H1 (cell line): ENCODE measurements at regions not wholly inside any gene's neighbourhood (a gene's known extent, or its start where the extent isn't known, plus 50 kb on each side); places are given as distances from the start of the nearest gene placed in this dataset.

Experiments
- ATF2 ChIP-seq: IDR thresholded peaks from 2 replicates; pipeline ENCODE4 v1.6.1; 2012; ENCODE audit warnings: low read length, inconsistent platforms
- CHD7 ChIP-seq: fragments of 300-600 bp; sonication (generic); IDR thresholded peaks from 2 replicates; pipeline ENCODE4 v1.7.1; 2012; ENCODE audit warnings: low read length, moderate library complexity, mild to moderate bottlenecking, inconsistent platforms; ENCODE audit not compliant: insufficient replicate concordance
- EGR1 ChIP-seq: IDR thresholded peaks from 2 replicates; pipeline ENCODE4 v1.6.1; 2011; ENCODE audit warnings: low read depth, low read length, borderline replicate concordance
- EZH2 ChIP-seq: fragments of 200-600 bp; sonication (generic); IDR thresholded peaks from 2 replicates; pipeline ENCODE4 v1.7.1; 2012; ENCODE audit warnings: low read depth, mild to moderate bottlenecking, moderate library complexity, low read length, inconsistent platforms; ENCODE audit not compliant: severe bottlenecking
- GTF2F1 ChIP-seq: IDR thresholded peaks from 2 replicates; pipeline ENCODE4 v1.6.1; 2012; ENCODE audit warnings: low read depth, low read length, improper control_type of control experiment, borderline replicate concordance
- RAD21 ChIP-seq, 2 experiments: IDR thresholded peaks in 1 of 2; conservative IDR thresholded peaks in 1 of 2; 2 replicates each; pipeline ENCODE4 v1.6.1; 2011; ENCODE audit warnings: low read depth in 2 of 2, low read length in 2 of 2, improper control_type of control experiment in 1 of 2, inconsistent platforms in 1 of 2, mild to moderate bottlenecking in 1 of 2, moderate library complexity in 1 of 2
- RXRA ChIP-seq: IDR thresholded peaks from 2 replicates; pipeline ENCODE4 v1.6.1; 2011; ENCODE audit warnings: low read depth, mild to moderate bottlenecking, low read length, moderate library complexity; ENCODE audit not compliant: insufficient read depth
- TEAD4 ChIP-seq: IDR thresholded peaks from 2 replicates; pipeline ENCODE4 v1.6.1; 2012; ENCODE audit warnings: low read depth, low read length, inconsistent platforms, mixed read lengths
- ZNF274 ChIP-seq: IDR thresholded peaks from 2 replicates; pipeline ENCODE4 v1.7.0; 2012; ENCODE audit warnings: low read length, borderline replicate concordance; ENCODE audit errors: extremely low read depth

GRCh38 chr7:84924353-84924752 lies 262.5 kb downstream of the SEMA3D start (continued):
- TF ChIP-seq CHD7, result no peak
- no peak for TF ChIP-seq EGR1
- no peak for TF ChIP-seq RAD21 (IDR thresholded peaks at IDR 0.05 in 1 of 2, conservative IDR thresholded peaks at IDR 0.05 in 1 of 2; ENCODE audit: low read depth in 2 of 2, low read length in 2 of 2)
- no peak for TF ChIP-seq ATF2
- TF ChIP-seq EZH2, result no peak
- no peak for TF ChIP-seq RXRA
- TF ChIP-seq GTF2F1, result no peak
- no peak for TF ChIP-seq TEAD4
- no peak for TF ChIP-seq ZNF274
- TF ChIP-seq, all 59 proteins: peak for 0
